Ishikawa (cell line): ENCODE measurements at regions not wholly inside any gene's neighbourhood (a gene's known extent, or its start where the extent isn't known, plus 50 kb on each side); places are given as distances from the start of the nearest gene placed in this dataset.

Experiments
- CEBPB ChIP-seq: IDR thresholded peaks from 2 replicates; pipeline ENCODE4 v1.6.1; 2012
- CREB1 ChIP-seq: IDR thresholded peaks from 2 replicates; pipeline ENCODE4 v1.6.1; 2012; ENCODE audit warnings: low read depth
- EGR1 ChIP-seq: IDR thresholded peaks from 2 replicates; pipeline ENCODE4 v1.6.1; 2012
- EP300 ChIP-seq: IDR thresholded peaks from 2 replicates; pipeline ENCODE4 v1.6.1; 2012; ENCODE audit warnings: borderline replicate concordance
- FOXM1 ChIP-seq: IDR thresholded peaks from 2 replicates; pipeline ENCODE4 v1.6.1; 2012; ENCODE audit warnings: low read depth, borderline replicate concordance
- MAX ChIP-seq: IDR thresholded peaks from 2 replicates; pipeline ENCODE4 v1.6.1; 2012
- RAD21 ChIP-seq: IDR thresholded peaks from 2 replicates; pipeline ENCODE4 v1.6.1; 2012; ENCODE audit warnings: low read depth
- REST ChIP-seq: IDR thresholded peaks from 2 replicates; pipeline ENCODE4 v1.6.1; 2012; ENCODE audit warnings: low read depth, mild to moderate bottlenecking
- TAF1 ChIP-seq: IDR thresholded peaks from 2 replicates; pipeline ENCODE4 v1.6.1; 2012; ENCODE audit warnings: low read depth, mild to moderate bottlenecking
- TCF12 ChIP-seq: IDR thresholded peaks from 2 replicates; pipeline ENCODE4 v1.6.1; 2012; ENCODE audit warnings: low read depth
- TEAD4 ChIP-seq: IDR thresholded peaks from 2 replicates; pipeline ENCODE4 v1.6.1; 2012
- YY1 ChIP-seq: IDR thresholded peaks from 2 replicates; pipeline ENCODE4 v1.6.1; 2012; ENCODE audit warnings: low read depth
- ZBTB7A ChIP-seq: IDR thresholded peaks from 2 replicates; pipeline ENCODE4 v1.6.1; 2012; ENCODE audit warnings: low read depth
- TF ChIP-seq, protein P1 (sequence below): IDR thresholded peaks from 2 replicates; pipeline ENCODE4 v1.6.1; 2012

GRCh38 chr5:114953565-114953964, 216.1 kb downstream of the TRIM36 start:
- TF ChIP-seq RAD21 (no peak), TAF1 (no peak), EP300 (no peak), YY1 (no peak), REST (no peak), MAX (no peak), FOXM1 (no peak), EGR1 (no peak), CREB1 (no peak), CEBPB (no peak), TEAD4 (no peak), TCF12 (no peak), ZBTB7A (no peak)
- TF ChIP-seq, protein P1, sequence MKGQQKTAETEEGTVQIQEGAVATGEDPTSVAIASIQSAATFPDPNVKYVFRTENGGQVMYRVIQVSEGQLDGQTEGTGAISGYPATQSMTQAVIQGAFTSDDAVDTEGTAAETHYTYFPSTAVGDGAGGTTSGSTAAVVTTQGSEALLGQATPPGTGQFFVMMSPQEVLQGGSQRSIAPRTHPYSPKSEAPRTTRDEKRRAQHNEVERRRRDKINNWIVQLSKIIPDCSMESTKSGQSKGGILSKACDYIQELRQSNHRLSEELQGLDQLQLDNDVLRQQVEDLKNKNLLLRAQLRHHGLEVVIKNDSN = no peak
